Middle frontal gyrus (tissue), 1 donor: ENCODE measurements at regions not wholly inside any gene's neighbourhood (a gene's known extent, or its start where the extent isn't known, plus 50 kb on each side); places are given as distances from the start of the nearest gene placed in this dataset.
"Not testable (repeated sequence)": the region's sequence is repeated elsewhere in the genome, so short reads cannot be mapped to it uniquely, and the experiment has no call there.

Experiments used
- DNase-seq: peaks from one replicate; pipeline ENCODE4 v3.0.0-alpha.2; 2015; ENCODE audit warnings: low spot score; ENCODE audit errors: extremely low spot score

DNA sequence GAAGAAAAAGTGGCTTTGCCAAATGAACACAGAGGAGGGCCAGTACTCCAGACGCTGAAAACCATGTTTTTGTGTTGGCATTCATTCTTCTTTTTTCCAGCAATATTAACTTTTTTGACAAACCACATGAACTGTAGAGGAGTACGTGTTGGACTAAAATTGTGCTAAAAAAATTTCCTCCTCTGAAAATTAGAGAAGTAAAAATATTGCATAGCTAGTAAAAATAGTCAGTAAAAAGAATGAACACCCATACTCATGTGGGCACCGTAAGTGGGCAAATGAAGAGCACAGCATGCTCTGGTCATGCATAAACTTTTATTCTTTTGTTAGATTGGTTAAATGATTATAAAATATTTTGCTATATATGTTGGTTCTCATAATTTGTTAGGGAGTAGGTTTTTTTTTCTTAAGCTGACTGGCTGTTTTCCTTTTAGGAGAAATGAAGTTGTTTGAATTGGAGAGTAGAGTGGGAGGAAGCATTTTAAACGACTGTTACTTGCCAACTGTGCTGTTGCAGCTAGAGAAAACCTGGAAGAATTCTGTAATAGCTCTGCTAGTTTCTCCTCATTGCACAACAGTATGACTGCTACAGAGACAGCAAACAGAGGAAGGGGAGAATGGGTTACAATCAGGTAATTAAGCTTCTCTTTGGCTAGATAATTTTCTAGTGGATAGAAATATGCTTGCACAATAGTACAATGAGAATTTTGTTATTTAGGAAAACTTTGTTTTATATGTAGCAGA, 222.4 kb downstream of the KCTD12 start:
- peak; percentile 8 for DNase-seq

DNA sequence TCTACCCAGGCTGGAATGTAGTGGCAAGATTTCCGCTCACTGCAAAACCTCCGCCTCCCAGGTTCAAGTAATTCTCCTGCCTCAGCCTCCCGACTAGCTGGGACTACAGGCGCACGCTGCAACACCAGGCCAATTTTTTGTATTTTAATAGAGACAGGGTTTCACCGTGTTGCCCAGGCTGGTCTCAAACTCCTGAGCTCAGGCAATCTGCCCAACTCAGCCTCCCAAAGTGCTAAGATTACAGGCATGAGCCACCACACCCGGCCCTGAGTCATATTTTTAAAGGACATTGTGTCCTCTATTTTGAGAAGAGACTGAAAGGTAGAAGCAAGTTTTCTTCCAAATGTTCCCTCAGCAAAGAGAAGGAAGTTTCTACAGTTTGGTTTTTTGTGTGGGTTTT, 227.1 kb downstream of the KCTD12 start:
- not testable (repeated sequence) for DNase-seq

DNA sequence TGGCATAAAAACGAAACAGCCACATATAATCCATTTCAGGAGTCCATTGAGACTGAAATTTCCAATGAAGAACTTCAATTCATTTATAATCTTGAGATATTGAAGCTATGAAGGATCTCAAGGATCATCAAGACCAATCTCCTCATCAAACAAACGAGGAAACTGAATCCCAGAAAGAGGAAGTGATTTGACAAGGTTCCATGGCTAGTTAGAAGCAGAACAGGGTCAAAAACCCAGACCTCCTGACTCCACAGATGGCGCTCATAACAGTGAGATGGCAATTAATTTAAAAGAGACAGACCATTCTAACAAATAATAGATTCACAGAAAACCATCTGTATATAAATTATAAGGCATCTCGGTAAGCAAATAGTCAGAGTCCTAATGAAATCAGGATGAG, 229.7 kb downstream of the KCTD12 start:
- no peak for DNase-seq

DNA sequence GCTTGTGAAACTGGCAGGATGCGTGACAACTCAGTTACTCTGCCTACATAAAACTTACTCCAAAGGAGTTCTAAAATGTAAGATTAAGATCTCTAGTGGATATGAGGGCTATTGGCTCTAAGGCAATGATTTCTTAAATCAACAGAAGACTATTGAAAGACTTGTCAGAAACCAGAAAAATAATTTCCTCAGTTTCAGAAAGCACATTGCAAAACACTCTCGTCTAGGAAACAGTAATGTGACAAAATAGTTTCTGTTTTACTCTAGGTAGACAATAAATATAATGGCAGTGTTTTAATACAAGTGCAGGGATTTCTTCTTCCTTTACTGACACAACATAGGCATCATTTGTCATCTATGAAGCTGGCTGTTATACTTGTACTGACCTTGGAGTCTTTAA, 230.1 kb downstream of the KCTD12 start:
- no peak for DNase-seq

DNA sequence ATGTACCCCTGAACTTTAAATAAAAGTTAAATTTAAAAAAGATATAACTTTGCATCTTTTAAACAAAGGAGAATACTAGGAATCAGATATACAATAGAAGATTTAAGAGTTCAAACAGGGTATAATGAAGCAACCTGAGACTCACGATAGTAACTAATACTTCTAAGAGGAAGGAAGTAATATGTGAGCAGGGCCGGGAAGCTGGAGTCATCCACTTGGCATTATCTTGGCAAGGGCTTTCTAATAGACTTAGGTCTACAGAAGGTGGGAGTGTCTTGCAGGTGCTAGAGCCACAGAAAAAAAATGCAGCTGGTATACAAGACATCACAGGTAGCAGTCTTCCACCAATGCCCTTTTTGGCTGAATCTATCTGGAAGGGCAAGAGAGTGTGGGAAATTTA, 231.9 kb downstream of the KCTD12 start:
- DNase-seq, result no peak

DNA sequence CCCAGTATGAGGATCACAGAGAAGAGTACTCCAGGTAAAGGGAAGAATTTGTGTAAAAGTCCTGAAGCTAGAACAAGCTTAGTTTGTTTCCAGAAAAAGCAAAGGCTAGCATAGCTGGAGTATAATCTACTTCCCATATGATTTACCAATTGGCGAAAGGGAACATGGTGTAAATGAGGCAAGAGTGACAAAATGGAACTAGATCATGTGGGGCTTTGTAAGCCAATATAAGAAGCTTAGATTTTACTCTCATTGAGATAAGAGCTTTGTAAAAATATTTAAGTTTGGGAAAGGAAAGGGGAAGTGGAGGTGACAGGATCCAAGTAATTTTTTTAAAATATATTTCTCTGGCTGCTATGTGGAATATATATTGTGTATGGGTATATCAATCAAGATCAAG, 234.9 kb downstream of the KCTD12 start:
- no peak for DNase-seq

DNA sequence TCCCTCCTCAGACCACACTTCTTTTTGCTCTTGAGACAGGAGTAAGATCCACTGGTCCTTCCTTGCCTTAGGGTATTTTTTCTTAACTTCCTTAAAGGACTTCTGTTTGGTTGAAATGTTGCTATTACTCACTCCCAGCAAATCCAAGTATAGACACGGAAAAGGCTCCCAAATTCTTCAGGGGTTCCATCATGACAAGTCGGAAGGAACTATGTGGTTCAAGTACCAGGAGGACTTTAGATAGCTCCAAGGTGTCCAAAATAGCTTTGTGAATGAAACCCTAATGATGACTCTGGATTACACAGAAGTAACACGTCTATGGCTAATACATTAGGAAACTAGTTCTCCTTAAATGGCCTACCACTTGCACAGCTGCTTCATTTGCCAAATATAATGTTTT, 238.7 kb downstream of the KCTD12 start:
- no peak for DNase-seq

DNA sequence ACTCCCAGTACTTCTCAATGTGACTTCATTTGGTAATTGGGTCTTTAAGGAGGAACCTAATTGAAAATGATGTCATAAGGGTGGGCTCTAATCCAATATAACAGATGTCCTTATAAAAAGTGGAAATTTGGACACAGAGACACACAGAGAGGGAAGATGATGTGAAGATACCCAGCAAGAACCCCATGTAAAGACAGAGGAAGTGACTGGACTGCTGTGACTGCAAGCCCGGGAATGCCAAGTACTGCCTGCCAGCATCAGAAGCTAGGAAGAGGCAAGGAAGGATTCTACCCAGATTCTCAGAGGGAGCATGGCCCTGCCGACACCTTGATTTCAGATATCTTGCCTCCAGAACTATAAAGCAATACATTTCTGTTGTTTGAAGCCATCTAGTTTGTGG, 239.3 kb downstream of the KCTD12 start:
- no peak for DNase-seq

DNA sequence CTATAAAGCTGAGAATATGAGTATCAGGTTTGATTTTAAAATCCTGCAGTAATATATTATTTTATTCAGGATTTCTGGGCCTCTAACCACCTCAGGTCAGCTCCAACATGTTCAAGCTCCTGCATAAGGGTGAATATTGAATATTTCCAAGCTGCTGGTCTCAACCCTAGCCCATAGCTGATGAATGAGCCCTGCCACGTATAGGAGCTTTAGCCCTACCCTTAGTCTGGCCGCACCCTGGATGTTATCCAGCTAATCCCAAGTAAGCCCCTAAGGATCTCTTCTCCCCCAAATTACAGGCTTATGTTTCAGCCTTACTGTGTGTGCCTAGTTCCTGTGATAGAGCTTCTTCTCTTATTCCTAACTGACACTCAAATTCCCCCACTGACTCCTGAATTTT, 240.6 kb downstream of the KCTD12 start:
- DNase-seq, result no peak

DNA sequence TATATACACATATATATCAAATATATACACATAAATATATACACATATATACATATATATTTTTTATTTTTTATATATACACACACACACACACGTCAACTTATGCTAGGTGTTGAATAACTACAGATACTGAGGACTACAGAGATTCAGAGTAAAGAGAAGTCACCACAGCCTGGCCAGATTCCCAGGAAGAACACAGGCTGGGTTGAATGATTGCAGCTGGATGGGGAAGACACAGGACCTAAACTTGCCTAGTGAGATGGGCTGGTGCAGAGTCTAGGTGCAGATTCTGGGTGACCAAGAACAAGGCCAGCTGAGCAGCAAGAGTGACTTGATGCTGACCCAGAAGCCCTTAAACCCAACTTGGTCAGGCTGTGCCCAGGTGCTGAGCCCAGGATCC, 241.3 kb downstream of the KCTD12 start:
- no peak for DNase-seq

DNA sequence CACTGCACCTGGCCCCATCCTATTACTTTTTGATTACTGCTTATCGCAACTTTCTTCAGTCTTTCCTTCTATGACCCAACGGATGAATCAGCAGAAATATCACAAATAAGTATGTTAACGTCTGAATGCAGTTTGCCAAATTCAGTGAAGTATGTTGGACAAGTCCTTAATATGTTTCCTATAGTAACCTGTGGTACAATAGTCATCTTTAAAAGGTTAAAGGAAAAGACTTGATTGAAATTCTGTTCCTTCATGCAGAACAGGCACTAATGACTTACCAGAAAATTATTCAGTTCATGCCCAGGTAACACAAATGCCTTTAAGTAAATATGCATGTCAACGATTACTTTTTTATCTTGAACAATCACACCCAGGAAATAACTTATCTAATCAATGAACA, 242.6 kb downstream of the KCTD12 start:
- no peak for DNase-seq

DNA sequence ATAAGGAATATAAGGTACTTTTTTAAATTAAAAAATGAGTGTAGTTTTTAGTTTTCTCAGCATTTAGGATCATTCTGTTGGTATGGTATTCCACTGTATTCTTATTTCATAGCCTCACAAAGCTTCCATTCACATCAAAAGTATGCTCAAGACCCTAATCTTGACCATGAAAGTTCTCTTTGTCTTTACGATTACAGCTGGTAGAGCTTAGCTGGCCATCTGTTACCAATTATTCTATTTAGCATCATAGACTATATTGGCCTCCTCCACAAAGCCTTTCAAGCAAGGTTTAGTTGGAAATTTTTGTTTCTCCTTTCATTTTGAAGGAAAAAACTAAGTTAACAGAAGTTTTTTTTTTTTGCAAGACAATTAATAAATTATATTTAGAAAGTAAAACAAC, 245.1 kb downstream of the KCTD12 start:
- DNase-seq, result no peak

DNA sequence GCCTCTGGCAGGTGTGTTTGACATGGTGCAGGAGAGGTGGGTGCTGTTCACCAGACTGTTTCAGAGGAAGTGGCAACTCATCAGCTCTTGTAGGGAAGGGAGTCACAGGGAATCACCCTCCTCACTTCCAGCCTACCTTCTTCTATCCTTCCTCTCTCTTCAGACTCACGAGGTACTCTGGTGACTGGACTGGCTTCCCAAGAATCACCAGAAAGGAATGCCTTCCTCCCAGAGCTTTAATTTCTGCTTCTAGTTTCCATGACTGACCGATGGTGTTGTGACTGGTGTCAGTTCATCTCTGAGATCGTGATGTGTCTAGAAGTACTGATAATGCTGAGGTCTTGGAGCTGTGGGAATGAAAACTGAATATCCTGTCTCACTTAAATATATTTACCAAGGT, 247.3 kb downstream of the KCTD12 start:
- no peak for DNase-seq

DNA sequence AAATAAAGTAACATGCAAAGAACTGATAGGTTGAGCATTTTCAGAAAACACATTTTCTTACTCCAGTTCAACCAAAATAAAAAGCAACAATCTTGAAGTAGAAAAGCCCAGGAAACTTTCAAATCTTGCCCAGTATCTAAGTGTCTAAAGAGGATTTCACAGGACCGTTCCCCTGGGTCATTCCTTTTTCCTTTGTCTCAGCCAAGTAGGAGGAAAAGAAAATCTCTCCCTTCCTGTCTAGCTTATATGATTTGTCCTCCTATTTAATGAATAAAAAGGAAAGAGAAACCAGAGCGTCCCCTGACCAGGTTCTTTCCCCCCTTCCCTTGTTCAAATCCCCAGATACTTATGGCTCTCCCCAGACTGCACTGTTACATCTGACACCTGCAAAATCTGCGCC, 248.0 kb downstream of the KCTD12 start:
- no peak for DNase-seq

DNA sequence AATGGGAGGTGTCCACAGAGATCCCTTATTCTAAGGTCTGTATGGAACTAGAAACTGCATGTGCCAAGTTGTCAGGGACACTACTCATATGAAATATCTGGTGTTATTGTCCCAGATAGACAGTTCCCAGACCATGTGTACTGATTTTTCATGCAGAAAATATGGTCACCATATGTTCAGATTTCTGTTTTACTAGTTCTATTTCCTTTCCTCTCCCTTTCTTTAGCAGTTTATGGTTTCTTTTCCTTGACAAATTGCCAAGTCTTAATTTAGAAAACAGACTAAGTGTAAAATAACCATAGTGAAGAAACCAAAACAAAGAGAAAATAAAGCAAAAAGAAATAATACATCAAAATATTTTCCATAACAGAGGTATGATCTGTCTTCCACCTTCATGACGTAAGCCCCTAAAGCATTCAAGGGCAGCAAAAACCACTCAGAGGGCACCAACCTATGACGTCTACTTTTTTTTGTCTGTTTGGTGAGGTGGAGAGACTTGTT, 248.5 kb downstream of the KCTD12 start:
- no peak for DNase-seq

DNA sequence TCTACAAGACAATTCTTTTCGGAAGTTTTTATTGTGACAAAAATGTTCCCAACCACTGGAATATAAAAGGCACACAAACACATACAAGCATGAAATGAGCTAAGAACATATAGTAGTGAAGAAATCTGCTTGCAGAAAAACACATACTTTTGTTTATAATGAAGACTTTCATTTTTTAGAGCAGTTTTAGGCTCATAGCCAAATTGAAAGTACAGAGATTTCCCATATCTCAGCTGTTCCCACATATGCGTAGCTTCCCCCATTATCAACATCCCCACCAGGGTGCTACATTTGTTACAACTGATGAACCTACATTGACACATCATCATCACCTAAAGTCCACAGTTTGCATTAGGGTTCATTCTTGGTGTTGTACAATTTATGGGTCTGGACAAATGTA, 249.4 kb downstream of the KCTD12 start:
- no peak for DNase-seq

DNA sequence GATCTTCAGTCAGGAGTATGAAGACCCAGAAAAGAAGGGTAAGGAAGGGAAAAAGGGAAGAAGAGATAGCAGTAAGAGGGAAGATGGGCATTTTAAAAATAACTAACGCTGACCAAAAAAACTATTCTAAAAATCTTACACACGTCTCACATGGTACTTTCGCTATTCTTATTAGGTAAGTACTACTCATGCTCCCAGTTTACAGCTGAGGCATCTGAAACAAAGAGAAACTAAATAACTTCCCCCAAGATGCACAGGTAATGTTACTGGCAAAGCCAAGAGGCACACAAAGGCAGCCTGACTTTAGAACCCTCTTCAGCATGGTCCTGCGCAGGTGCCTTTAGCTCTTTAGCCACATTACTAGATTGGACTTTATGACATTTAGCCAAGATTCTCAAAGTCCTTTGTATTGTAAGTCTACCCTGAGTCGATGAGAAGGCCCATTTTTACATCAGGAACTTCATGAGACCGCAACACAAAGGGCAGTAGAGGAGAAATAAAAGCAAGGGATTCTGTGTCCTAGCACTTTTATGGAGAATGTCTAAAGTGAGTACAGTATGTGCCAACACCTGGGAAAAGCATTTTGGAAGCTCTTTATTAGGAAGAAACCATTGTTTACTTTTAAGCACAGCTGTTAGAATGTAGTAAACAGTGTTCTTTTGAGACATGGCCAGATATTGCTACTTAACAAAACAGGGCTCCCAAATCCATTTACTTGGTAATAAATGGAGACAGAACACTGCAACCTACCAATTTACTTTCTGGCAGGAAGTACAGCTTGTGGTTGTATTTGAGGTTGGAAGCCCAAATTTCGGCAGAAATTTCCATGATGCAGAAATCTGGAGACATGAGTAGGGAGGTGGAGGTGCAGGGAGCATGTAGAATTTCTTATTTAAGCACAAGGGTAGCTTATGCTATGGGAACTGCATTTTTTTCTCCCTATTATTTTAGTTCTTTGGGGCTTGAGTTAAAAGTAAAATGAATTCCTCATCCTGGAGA, 250.7 kb downstream of the KCTD12 start:
- no peak for DNase-seq

DNA sequence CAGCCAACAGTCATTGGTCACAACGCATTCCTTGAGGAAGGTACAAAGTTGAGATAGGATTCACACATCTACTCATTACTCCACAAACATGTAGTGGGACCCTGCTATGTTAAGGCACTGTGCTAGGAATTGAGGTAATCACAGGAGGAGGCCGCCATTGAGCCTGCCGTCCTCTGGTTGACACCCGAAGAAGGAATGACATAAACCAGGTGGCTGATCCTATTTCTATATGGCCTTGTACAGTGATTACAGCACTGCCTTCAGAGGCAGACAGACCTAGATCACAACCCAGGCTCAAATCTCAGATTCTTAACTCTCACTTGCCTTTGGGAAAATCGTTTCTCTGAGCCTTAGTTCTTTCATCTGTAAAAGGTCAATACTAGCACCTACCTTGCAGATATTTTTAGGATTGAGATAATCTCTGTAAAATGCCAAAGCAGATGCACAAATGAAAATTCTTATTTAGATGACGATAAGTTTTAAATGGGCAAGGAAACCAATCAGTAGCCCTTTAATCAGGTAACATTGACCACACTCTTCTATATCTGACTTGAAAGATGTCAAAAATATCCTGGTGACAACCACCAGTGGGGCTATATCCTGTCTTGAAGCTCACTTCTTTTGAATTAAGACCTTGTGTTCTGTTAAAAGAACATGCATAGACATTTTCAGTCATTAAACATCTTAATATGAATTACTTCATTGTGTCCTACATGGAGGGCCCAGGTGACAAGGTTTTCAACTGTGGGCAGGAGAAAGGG, 251.6 kb downstream of the KCTD12 start:
- no peak for DNase-seq

DNA sequence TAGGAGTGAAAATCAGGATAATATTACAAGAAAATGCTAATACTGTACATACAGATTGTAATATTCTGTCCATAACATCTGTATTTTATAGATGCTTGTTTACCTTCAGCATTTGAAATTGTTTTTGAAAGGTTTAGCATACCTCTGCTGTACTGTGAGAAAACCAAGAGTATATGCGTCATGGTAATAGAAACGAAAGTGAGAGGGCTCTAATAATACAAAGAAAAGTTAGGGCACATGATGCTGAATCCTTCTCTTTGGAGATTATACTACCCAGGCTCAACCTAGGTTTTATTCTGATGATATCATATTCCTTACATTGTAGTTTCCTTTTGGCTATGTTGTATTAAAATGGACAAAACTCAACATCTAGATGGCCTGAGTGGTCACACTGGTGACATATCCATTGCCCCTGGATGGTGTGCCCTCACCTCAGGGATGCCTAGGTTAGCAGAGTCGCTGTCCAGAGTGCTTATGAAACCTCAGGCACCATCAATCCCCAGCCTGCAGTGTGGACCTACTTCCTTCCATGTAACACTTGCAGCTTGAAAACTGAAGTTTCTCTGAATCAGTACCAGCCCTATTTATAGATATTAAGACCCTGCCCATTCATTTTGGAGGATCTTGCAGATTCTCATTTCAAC, 253.7 kb downstream of the KCTD12 start:
- no peak for DNase-seq

DNA sequence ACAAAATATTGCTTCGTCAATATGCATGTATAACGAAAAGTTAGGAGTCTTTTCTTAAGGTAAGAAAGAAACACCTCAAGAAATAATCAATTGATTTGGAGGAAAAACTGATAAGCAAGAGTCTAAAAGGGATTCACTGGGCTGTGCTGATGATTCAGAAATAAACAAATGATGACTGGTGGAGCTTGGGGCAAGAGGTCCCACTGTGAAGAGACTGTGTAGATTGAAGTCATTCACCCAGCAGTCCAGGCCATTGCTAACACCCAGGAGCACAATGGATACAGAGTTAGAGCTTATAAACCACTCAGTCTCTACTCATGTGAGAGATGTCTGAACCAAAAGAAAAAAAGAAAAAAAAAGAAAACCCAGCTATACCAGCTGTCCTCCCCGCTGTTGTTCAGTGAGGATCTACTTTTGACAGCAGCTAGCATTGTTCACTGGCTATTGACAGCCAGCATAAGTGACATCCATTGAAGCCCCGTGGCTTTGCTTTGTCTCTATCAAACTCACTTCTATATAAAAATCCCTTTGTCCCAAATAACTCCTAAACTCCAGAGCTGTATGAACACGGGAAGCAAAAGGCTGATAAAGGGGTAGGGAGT, 255.5 kb downstream of the KCTD12 start:
- DNase-seq, result no peak
